RWPE2 (cell line): ENCODE measurements at regions not wholly inside any gene's neighbourhood (a gene's known extent, or its start where the extent isn't known, plus 50 kb on each side); places are given as distances from the start of the nearest gene placed in this dataset.

ENCODE experiments used
- ATAC-seq: fragments of 200-7000 bp; cut with Tn5 transposase; 3 replicates; pipeline ENCODE4 v1.9.1; 2021; ENCODE audit warnings: low read depth
- DNase-seq: peaks from one replicate; pipeline ENCODE4 v3.0.0-alpha.2; 2020; ENCODE audit warnings: low spot score
- H3K27ac ChIP-seq: fragments of 450-650 bp; 2 replicates; pipeline ENCODE4 v1.5.1; 2017; ENCODE audit warnings: mild to moderate bottlenecking; ENCODE audit not compliant: poor library complexity, severe bottlenecking
- H3K27me3 ChIP-seq: fragments of 250-450 bp; sonication (Bioruptor Pico); 2 replicates; pipeline ENCODE4 v1.5.1; 2021; ENCODE audit warnings: mild to moderate bottlenecking, moderate library complexity; ENCODE audit not compliant: insufficient read depth, poor library complexity, severe bottlenecking
- H3K36me3 ChIP-seq: fragments of 250-450 bp; sonication (Bioruptor Pico); 2 replicates; pipeline ENCODE4 v1.5.1; 2020; ENCODE audit warnings: low read depth, mild to moderate bottlenecking, moderate library complexity
- H3K4me1 ChIP-seq: fragments of 250-450 bp; sonication (Bioruptor Pico); 2 replicates; pipeline ENCODE4 v1.5.1; 2021; ENCODE audit warnings: mild to moderate bottlenecking, moderate library complexity; ENCODE audit not compliant: insufficient read depth, poor library complexity, severe bottlenecking
- H3K4me3 ChIP-seq: fragments of 250-450 bp; sonication (Bioruptor Pico); 2 replicates; pipeline ENCODE4 v1.5.1; 2021; ENCODE audit warnings: mild to moderate bottlenecking, moderate library complexity; ENCODE audit not compliant: severe bottlenecking
- H3K9me3 ChIP-seq: fragments of 250-450 bp; sonication (Bioruptor Pico); 2 replicates; pipeline ENCODE4 v1.5.1; 2021; ENCODE audit warnings: mild to moderate bottlenecking, moderate library complexity; ENCODE audit not compliant: severe bottlenecking
- CTCF ChIP-seq: fragments of 450-650 bp; IDR thresholded peaks from one replicate; pipeline ENCODE4 v1.5.1; 2017; ENCODE audit warnings: mild to moderate bottlenecking, moderate library complexity; ENCODE audit not compliant: poor library complexity, severe bottlenecking

DNA sequence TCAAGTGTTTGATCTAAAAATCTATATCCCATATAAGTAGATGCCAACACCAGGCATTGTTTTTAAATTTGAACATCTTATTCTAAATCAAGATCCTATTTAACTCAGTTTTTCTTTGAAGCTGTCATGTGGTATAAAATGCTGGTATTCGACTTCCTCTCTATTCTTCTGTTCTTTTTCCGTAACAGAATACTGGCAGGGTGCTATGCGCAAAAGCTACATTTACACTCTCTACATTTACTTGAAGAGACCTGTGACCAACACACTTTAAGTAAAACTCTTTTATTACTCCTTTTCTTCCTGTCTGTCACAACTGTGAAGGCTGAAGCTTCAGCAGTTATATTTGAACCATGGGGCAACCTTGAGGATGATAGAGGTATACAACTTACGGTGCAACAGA, 612.8 kb downstream of the C4orf33 start:
- DNase-seq (no peak), ATAC-seq (no peak)
- Histone ChIP-seq H3K4me1 (no peaks in the 10 kb centered on the region), H3K27ac (no peak overlapping the region), H3K36me3 (no peaks in the 10 kb centered on the region), H3K9me3 (no peaks in the 10 kb centered on the region), H3K4me3 (no peak overlapping the region), H3K27me3 (no peaks in the 10 kb centered on the region)
- TF ChIP-seq CTCF, result no peak

DNA sequence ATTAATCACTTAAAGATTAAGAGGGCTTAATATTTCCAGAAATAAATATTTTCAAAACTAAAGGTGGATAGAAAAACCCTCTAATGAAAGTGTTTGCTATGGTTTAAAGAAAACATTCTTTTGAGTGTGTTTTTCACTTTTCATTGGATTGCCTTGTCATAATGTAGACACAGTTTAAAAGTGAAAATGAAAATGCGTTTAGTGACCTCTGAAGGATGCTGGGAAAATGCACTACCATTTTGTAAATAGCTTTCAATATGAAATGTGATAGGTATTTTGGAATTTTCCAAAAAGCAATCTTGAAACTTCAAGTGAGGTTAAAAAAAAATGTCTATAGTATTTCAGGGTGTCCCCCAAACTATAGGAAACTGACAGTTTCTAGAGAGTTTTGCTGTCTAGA, 642.2 kb downstream of the C4orf33 start:
- ATAC-seq, result no peak
- no peak for TF ChIP-seq CTCF
- H3K9me3 ChIP-seq, result no peaks in the 10 kb centered on the region
- H3K4me1 ChIP-seq, result no peaks in the 10 kb centered on the region
- no peak for DNase-seq
- H3K27me3 ChIP-seq, result no peaks in the 10 kb centered on the region
- H3K36me3 ChIP-seq, result no peaks in the 10 kb centered on the region
- H3K27ac ChIP-seq, result no peak overlapping the region
- no peak overlapping the region for H3K4me3 ChIP-seq

DNA sequence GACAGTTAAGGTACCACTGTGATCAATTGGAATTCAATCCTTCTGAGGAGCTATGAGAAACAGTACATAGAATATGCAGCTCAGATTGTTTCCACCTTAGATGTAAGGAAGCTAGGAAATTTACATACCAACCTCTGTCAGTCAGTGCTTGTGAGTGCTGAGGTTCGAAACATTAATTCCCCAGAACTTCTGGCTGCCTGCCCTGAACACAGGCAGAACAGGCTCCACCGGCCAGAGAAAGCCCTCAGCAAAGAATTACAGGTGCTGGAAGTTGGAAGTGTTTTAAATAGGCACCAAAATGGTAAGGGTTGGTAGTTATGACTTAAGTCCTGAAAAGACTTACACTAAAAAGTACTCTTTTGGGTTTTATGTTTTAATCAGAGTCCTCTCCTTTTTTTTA, 651.8 kb downstream of the C4orf33 start:
- H3K27me3 ChIP-seq, result no peaks in the 10 kb centered on the region
- no peak overlapping the region for H3K4me3 ChIP-seq
- no peak for DNase-seq
- no peaks in the 10 kb centered on the region for H3K36me3 ChIP-seq
- H3K4me1 ChIP-seq, result no peaks in the 10 kb centered on the region
- no peaks in the 10 kb centered on the region for H3K9me3 ChIP-seq
- no peak for ATAC-seq
- H3K27ac ChIP-seq, result no peak overlapping the region
- TF ChIP-seq CTCF, result no peak

GRCh38 chr4:129748991-129749390, 653.0 kb downstream of the C4orf33 start:
- H3K4me3 ChIP-seq, result no peak overlapping the region
- ATAC-seq (no peak), DNase-seq (no peak)
- H3K36me3 ChIP-seq, result no peaks in the 10 kb centered on the region
- no peaks in the 10 kb centered on the region for H3K9me3 ChIP-seq
- no peaks in the 10 kb centered on the region for H3K4me1 ChIP-seq
- no peak for TF ChIP-seq CTCF
- H3K27me3 ChIP-seq, result no peaks in the 10 kb centered on the region
- H3K27ac ChIP-seq, result no peak overlapping the region

GRCh38 chr4:129751646-129752045, 655.7 kb downstream of the C4orf33 start:
- no peaks in the 10 kb centered on the region for H3K36me3 ChIP-seq
- DNase-seq, result no peak
- H3K27me3 ChIP-seq, result no peaks in the 10 kb centered on the region
- TF ChIP-seq CTCF, result no peak
- no peak for ATAC-seq
- H3K27ac ChIP-seq, result no peak overlapping the region
- H3K4me3 ChIP-seq, result no peak overlapping the region
- H3K4me1 ChIP-seq, result no peaks in the 10 kb centered on the region
- no peaks in the 10 kb centered on the region for H3K9me3 ChIP-seq
